ENCODE measurements at regions not wholly inside any gene's neighbourhood (a gene's known extent, or its start where the extent isn't known, plus 50 kb on each side); places are given as distances from the start of the nearest gene placed in this dataset.
"Not testable (repeated sequence)": the region's sequence is repeated elsewhere in the genome, so short reads cannot be mapped to it uniquely, and the experiment has no call there.

DNA sequence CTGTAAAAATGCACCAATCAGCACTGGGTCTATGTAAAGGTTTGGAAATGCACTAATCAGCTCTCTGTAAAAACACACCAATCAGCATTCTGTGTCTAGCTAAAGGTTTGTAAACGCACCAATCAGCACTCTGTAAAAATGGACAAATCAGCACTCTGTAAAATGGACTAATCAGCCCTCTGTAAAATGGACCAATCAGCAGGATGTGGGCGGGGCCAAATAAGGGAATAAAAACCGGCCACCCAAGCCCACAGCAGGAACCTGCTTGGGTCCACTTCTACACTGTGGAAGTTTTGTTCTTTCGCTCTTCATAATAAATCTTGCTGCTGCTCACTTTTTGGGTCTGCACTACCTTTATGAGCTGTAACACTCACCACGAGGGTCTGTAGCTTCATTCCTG, 101.0 kb downstream of the SMC2 start:
- H3K23ac ChIP-seq (ENCODE audit: insufficient read length, low read depth, low read length); H3K79me1 ChIP-seq (ENCODE audit: insufficient read depth, low read depth, low read length, poor library complexity, severe bottlenecking); H2BK120ac ChIP-seq (ENCODE audit: low read depth, low read length, poor library complexity, severe bottlenecking); H3K27me3 Mint-ChIP-seq (ENCODE audit: low read depth); H3K18ac ChIP-seq (ENCODE audit: insufficient read length, low read depth, low read length); H3T11ph ChIP-seq (ENCODE audit: low read length); H2AK5ac ChIP-seq (ENCODE audit: insufficient read length, low read length); H3K4me3 Mint-ChIP-seq; H3K27ac Mint-ChIP-seq; H3K4ac ChIP-seq (ENCODE audit: low read depth, low read length); H4K20me1 ChIP-seq (ENCODE audit: control insufficient read depth, insufficient read depth, insufficient read length); H3K27ac ChIP-seq (ENCODE audit: insufficient read length, low read depth, low read length); H3K4me1 ChIP-seq (ENCODE audit: insufficient read depth, low read length); H3K4me2 ChIP-seq (ENCODE audit: insufficient read depth, insufficient read length, low read length); H4K8ac ChIP-seq (replicated peaks; ENCODE audit: insufficient read length, low read depth, low read length); H2BK20ac ChIP-seq (ENCODE audit: low read depth, low read length, poor library complexity, severe bottlenecking); H3K27me3 ChIP-seq (ENCODE audit: insufficient read depth, low read length); H3K9me3 ChIP-seq (ENCODE audit: control insufficient read depth, low read depth, low read length); H4K91ac ChIP-seq (ENCODE audit: insufficient read length, low read depth, low read length); H2AFZ ChIP-seq (ENCODE audit: low read length); H3K4me1 Mint-ChIP-seq; H3K23me2 ChIP-seq (ENCODE audit: insufficient read length, low read depth, low read length, poor library complexity, severe bottlenecking); H2BK5ac ChIP-seq (ENCODE audit: insufficient read length, low read length); H3K79me2 ChIP-seq (ENCODE audit: insufficient read depth, low read length); H3K56ac ChIP-seq (ENCODE audit: insufficient read length, low read depth, low read length); DNase-seq; H3K9me3 Mint-ChIP-seq; H3K14ac ChIP-seq (ENCODE audit: insufficient read depth, low read length); H2BK15ac ChIP-seq (ENCODE audit: low read depth, low read length); H3K9ac ChIP-seq (ENCODE audit: extremely low read depth, insufficient read length, low read length); H2BK12ac ChIP-seq (ENCODE audit: insufficient read length, low read depth, low read length); H4K5ac ChIP-seq (ENCODE audit: insufficient read length, low read depth, low read length): not testable (repeated sequence)
- peaks cover 0 to 21% (median 5%) of the 10 kb centered on the region in 3 experiments; a peak in 5 of 7 replicates for H3K36me3 Mint-ChIP-seq (ENCODE audit: insufficient read depth in 1 of 3, low read depth in 3 of 3)
- no CpG with 5 or more reads among the region's 5 CpGs for WGBS (ENCODE audit: extremely low coverage, insufficient read length, low lambda C conversion rate)

Data from H9 (cell line).